Hepatocyte (in vitro differentiated cells): ENCODE measurements at regions not wholly inside any gene's neighbourhood (a gene's known extent, or its start where the extent isn't known, plus 50 kb on each side); places are given as distances from the start of the nearest gene placed in this dataset.

Experiments used
- EZH2phosphoT487 ChIP-seq: fragments of 200-600 bp; sonication (generic); IDR thresholded peaks from one replicate; pipeline ENCODE4 v1.6.1; 2018; ENCODE audit warnings: antibody characterized with exemption, mild to moderate bottlenecking, low read depth, moderate library complexity; ENCODE audit not compliant: unreplicated experiment, severe bottlenecking
- TF ChIP-seq, protein P1 (sequence below): fragments of 200-600 bp; sonication (generic); IDR thresholded peaks from 2 replicates; pipeline ENCODE4 v1.5.1; 2016; ENCODE audit warnings: antibody characterized with exemption, mild to moderate bottlenecking; ENCODE audit not compliant: poor library complexity

DNA sequence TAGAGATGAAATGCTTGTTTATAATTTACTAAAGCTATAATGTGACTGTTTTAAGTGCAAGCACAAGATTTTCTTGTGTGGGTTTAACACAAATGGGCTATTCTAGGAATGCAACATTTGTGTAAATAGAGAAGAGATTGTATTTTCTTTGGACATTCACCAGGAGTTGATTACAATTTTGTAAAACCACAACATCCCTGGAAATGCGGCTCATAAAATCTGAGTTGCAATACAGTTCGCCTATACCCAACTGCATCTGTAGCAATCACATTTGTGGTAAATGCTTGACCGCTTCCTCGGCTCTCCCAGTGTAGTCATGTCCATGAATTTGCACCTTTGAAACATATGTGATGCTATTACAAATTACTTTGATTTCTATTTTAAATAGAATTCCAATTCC lies 348.7 kb upstream of the CDH20 start:
- TF ChIP-seq, protein P1, sequence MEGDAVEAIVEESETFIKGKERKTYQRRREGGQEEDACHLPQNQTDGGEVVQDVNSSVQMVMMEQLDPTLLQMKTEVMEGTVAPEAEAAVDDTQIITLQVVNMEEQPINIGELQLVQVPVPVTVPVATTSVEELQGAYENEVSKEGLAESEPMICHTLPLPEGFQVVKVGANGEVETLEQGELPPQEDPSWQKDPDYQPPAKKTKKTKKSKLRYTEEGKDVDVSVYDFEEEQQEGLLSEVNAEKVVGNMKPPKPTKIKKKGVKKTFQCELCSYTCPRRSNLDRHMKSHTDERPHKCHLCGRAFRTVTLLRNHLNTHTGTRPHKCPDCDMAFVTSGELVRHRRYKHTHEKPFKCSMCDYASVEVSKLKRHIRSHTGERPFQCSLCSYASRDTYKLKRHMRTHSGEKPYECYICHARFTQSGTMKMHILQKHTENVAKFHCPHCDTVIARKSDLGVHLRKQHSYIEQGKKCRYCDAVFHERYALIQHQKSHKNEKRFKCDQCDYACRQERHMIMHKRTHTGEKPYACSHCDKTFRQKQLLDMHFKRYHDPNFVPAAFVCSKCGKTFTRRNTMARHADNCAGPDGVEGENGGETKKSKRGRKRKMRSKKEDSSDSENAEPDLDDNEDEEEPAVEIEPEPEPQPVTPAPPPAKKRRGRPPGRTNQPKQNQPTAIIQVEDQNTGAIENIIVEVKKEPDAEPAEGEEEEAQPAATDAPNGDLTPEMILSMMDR: no peak
- TF ChIP-seq EZH2phosphoT487: no peak
